Lower lobe of right lung (tissue), 2 donors: ENCODE measurements at regions not wholly inside any gene's neighbourhood (a gene's known extent, or its start where the extent isn't known, plus 50 kb on each side); places are given as distances from the start of the nearest gene placed in this dataset.
"Not testable (repeated sequence)": the region's sequence is repeated elsewhere in the genome, so short reads cannot be mapped to it uniquely, and the experiment has no call there.

ENCODE experiments used
- ATAC-seq, 2 donors: fragments of 200-7000 bp; cut with Tn5 transposase; one replicate each; pipeline ENCODE4 v1.9.1; 2020 to 2022; ENCODE audit warnings: mild to moderate bottlenecking in 2 of 2, moderate library complexity in 2 of 2
- DNase-seq: peaks from one replicate; pipeline ENCODE4 v3.0.0-alpha.2; 2020
- H3K27ac ChIP-seq: fragments of 200-600 bp; one replicate; pipeline ENCODE4 v1.8.0; 2022
- H3K27me3 ChIP-seq: fragments of 200-600 bp; one replicate; pipeline ENCODE4 v1.8.0; 2022; ENCODE audit warnings: low read depth
- H3K36me3 ChIP-seq: fragments of 200-600 bp; one replicate; pipeline ENCODE4 v1.8.0; 2022; ENCODE audit warnings: mild to moderate bottlenecking
- H3K4me1 ChIP-seq: fragments of 200-600 bp; one replicate; pipeline ENCODE4 v1.8.0; 2022
- H3K4me3 ChIP-seq: fragments of 200-600 bp; one replicate; pipeline ENCODE4 v1.8.0; 2022; ENCODE audit warnings: mild to moderate bottlenecking
- H3K9me3 ChIP-seq: fragments of 200-600 bp; one replicate; pipeline ENCODE4 v1.8.0; 2022
- intact Hi-C: fragments of 100-400 bp; cut with DNase I; formaldehyde crosslinking; loops from one replicate; pipeline ENCODE4 v1.11.0; 2022
- TF ChIP-seq, protein P1 (sequence below): fragments of 200-600 bp; IDR thresholded peaks from one replicate; pipeline ENCODE4 v1.8.0; 2022; ENCODE audit warnings: antibody characterized with exemption, mild to moderate bottlenecking
- donor health status: DM: no; HTN: yes; CAD: no; lungs with severe emphysema.

DNA sequence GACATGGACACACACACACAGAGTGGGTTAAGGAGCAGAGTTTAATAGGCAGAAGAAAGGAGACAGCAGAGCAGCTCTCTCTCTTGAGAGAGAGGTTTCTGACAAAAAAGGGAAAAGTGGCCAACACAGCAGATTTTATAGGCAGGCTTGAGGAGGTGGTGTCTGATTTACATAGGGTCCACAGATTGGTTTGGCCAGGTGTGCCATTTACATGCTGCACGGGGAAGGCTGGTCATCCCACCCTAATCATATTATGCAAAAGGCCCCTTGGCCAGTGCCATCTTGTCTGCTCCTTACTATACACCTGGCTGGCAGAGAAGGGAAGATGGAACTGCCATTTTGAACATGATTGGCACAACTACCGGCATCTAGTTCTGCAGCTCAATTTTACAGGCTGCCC is 240.8 kb downstream of the NPR3 start:
- H3K4me1 ChIP-seq: no peaks in the 10 kb centered on the region
- TF ChIP-seq, protein P1, sequence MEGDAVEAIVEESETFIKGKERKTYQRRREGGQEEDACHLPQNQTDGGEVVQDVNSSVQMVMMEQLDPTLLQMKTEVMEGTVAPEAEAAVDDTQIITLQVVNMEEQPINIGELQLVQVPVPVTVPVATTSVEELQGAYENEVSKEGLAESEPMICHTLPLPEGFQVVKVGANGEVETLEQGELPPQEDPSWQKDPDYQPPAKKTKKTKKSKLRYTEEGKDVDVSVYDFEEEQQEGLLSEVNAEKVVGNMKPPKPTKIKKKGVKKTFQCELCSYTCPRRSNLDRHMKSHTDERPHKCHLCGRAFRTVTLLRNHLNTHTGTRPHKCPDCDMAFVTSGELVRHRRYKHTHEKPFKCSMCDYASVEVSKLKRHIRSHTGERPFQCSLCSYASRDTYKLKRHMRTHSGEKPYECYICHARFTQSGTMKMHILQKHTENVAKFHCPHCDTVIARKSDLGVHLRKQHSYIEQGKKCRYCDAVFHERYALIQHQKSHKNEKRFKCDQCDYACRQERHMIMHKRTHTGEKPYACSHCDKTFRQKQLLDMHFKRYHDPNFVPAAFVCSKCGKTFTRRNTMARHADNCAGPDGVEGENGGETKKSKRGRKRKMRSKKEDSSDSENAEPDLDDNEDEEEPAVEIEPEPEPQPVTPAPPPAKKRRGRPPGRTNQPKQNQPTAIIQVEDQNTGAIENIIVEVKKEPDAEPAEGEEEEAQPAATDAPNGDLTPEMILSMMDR: no peak
- intact Hi-C loops: no loop called here
- no peak overlapping the region for H3K27ac ChIP-seq
- ATAC-seq: no peak
- H3K4me3 ChIP-seq: no peak overlapping the region
- H3K36me3 ChIP-seq: no peaks in the 10 kb centered on the region
- DNase-seq: no peak
- H3K9me3 ChIP-seq: no peaks in the 10 kb centered on the region
- H3K27me3 ChIP-seq: no peaks in the 10 kb centered on the region

GRCh38 chr5:32952421-32952820 is 241.3 kb downstream of the NPR3 start:
- ATAC-seq, DNase-seq, intact Hi-C loops, H3K9me3 ChIP-seq, H3K27me3 ChIP-seq, H3K4me1 ChIP-seq, H3K36me3 ChIP-seq, H3K4me3 ChIP-seq, H3K27ac ChIP-seq: not testable (repeated sequence)

DNA sequence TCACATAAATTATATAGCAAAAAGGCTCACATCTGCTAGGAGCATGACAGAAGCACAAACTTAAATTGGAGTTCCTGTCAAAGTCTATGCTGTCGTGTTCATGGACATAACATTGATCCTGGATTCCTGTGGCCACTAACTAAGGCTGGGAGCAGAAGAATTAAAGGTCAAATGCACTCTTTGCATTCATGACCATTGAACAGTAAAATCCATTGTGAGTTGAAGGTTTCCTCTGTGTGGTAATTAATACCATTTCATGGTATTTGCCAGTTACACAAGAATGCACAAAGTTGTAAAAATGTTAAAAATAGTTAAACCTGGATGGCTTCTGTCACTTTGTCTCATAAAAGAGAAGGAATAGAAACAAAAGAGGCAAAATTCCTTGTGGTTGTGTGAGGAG is 242.6 kb downstream of the NPR3 start:
- H3K36me3 ChIP-seq: no peaks in the 10 kb centered on the region
- H3K27me3 ChIP-seq: no peaks in the 10 kb centered on the region
- no peak overlapping the region for H3K4me3 ChIP-seq
- DNase-seq (no peak), ATAC-seq (no peak)
- TF ChIP-seq, protein P1: no peak
- H3K9me3 ChIP-seq: no peaks in the 10 kb centered on the region
- no peak overlapping the region for H3K27ac ChIP-seq
- intact Hi-C loops: no loop called here
- H3K4me1 ChIP-seq: no peaks in the 10 kb centered on the region

DNA sequence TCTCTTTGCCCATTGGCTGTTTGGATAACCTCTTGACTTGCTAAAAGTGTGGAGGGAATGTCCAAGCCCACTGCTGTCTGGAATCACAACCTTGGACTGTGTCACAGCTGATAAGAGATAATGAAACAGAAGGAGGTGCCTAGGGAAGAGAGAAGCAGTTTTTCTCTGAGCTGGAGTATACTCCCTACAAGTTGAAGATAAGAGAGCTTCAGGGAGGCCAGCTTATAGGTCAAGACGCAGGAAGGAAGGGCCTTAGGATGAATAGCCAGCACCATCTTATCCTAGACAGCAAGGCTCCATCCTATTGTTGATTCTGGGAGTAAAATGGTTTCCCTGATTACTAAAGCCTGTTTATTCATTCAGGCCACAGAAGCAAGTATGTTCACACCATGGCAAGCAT is 244.7 kb downstream of the NPR3 start:
- no peaks in the 10 kb centered on the region for H3K27me3 ChIP-seq
- no peak overlapping the region for H3K27ac ChIP-seq
- H3K36me3 ChIP-seq: no peaks in the 10 kb centered on the region
- intact Hi-C loops: no loop called here
- TF ChIP-seq, protein P1: no peak
- H3K4me1 ChIP-seq: no peaks in the 10 kb centered on the region
- H3K4me3 ChIP-seq: no peak overlapping the region
- no peak for ATAC-seq
- DNase-seq: no peak
- no peaks in the 10 kb centered on the region for H3K9me3 ChIP-seq

- H3K9me3 ChIP-seq: no peaks in the 10 kb centered on the region
- H3K4me1 ChIP-seq: no peaks in the 10 kb centered on the region
- ATAC-seq (no peak), DNase-seq (no peak)
- TF ChIP-seq, protein P1: no peak
- H3K27me3 ChIP-seq: no peaks in the 10 kb centered on the region
- H3K27ac ChIP-seq: no peak overlapping the region
- intact Hi-C loops: no loop called here
- H3K36me3 ChIP-seq: no peaks in the 10 kb centered on the region
- H3K4me3 ChIP-seq: no peak overlapping the region
These were observed 249.4 kb downstream of the NPR3 start for GRCh38 chr5:32960340-32961058.

- intact Hi-C loops: no loop called here
- no peaks in the 10 kb centered on the region for H3K36me3 ChIP-seq
- H3K4me1 ChIP-seq: no peaks in the 10 kb centered on the region
- H3K27ac ChIP-seq: no peak overlapping the region
- no peak for ATAC-seq
- H3K27me3 ChIP-seq: no peaks in the 10 kb centered on the region
- H3K9me3 ChIP-seq: no peaks in the 10 kb centered on the region
- H3K4me3 ChIP-seq: no peak overlapping the region
- TF ChIP-seq, protein P1: no peak
- DNase-seq: no peak
These were observed 249.9 kb downstream of the NPR3 start for GRCh38 chr5:32961059-32961415.
